ENCODE measurements at regions not wholly inside any gene's neighbourhood (a gene's known extent, or its start where the extent isn't known, plus 50 kb on each side); places are given as distances from the start of the nearest gene placed in this dataset.
"Not testable (repeated sequence)": the region's sequence is repeated elsewhere in the genome, so short reads cannot be mapped to it uniquely, and the experiment has no call there.

GRCh38 chr6:133099573-133099972, 141.6 kb upstream of the EYA4 start:
- no peaks in the 10 kb centered on the region for H3K36me3 ChIP-seq

GRCh38 chr6:133100865-133101264, 140.3 kb upstream of the EYA4 start:
- H3K4me1 ChIP-seq (replicated peaks), result no peaks in the 10 kb centered on the region
- no peak overlapping the region for H3K4me3 ChIP-seq
- no peaks in the 10 kb centered on the region for H3K9me3 ChIP-seq (replicated peaks)
- no peak for DNase-seq (ENCODE audit: low read depth in 1 of 2, low spot score in 2 of 2)
- no peak overlapping the region for H3K27ac ChIP-seq
- no peaks in the 10 kb centered on the region for H3K27me3 ChIP-seq (replicated peaks)
- no peaks in the 10 kb centered on the region for H3K36me3 ChIP-seq

More at GRCh38 chr6:133099573-133099972, 141.6 kb upstream of the EYA4 start:
- Histone ChIP-seq H3K27me3 (replicated peaks) (no peaks in the 10 kb centered on the region), H3K4me3 (no peak overlapping the region), H3K4me1 (replicated peaks) (no peaks in the 10 kb centered on the region), H3K9me3 (replicated peaks) (no peaks in the 10 kb centered on the region), H3K27ac (no peak overlapping the region)
- DNase-seq (ENCODE audit: low read depth in 1 of 2, low spot score in 2 of 2), result no peak

- Histone ChIP-seq H3K4me3 (no peak overlapping the region), H3K4me1 (replicated peaks) (no peaks in the 10 kb centered on the region), H3K36me3 (no peaks in the 10 kb centered on the region), H3K27ac (no peak overlapping the region), H3K9me3 (replicated peaks) (no peaks in the 10 kb centered on the region), H3K27me3 (replicated peaks) (no peaks in the 10 kb centered on the region)
- no peak for DNase-seq (ENCODE audit: low read depth in 1 of 2, low spot score in 2 of 2)
Measured at GRCh38 chr6:133101790-133102189, 139.4 kb upstream of the EYA4 start.

GRCh38 chr6:133106934-133107333, 134.2 kb upstream of the EYA4 start:
- Histone ChIP-seq H3K4me3 (no peak overlapping the region), H3K9me3 (replicated peaks) (no peaks in the 10 kb centered on the region), H3K4me1 (replicated peaks) (no peaks in the 10 kb centered on the region), H3K36me3 (no peaks in the 10 kb centered on the region), H3K27ac (no peak overlapping the region), H3K27me3 (replicated peaks) (no peaks in the 10 kb centered on the region)
- DNase-seq (ENCODE audit: low read depth in 1 of 2, low spot score in 2 of 2), result no peak

- Histone ChIP-seq H3K36me3 (no peaks in the 10 kb centered on the region), H3K4me1 (replicated peaks) (no peaks in the 10 kb centered on the region), H3K27me3 (replicated peaks) (no peaks in the 10 kb centered on the region), H3K9me3 (replicated peaks) (no peaks in the 10 kb centered on the region), H3K4me3 (no peak overlapping the region), H3K27ac (no peak overlapping the region)
- no peak for DNase-seq (ENCODE audit: low read depth in 1 of 2, low spot score in 2 of 2)
Measured at GRCh38 chr6:133108419-133108818, 132.7 kb upstream of the EYA4 start.

- H3K36me3 ChIP-seq, result no peaks in the 10 kb centered on the region
- DNase-seq (ENCODE audit: low read depth in 1 of 2, low spot score in 2 of 2), result no peak
- H3K27ac ChIP-seq, result no peak overlapping the region
- H3K9me3 ChIP-seq (replicated peaks), result no peaks in the 10 kb centered on the region
- no peaks in the 10 kb centered on the region for H3K27me3 ChIP-seq (replicated peaks)
- H3K4me1 ChIP-seq (replicated peaks), result no peaks in the 10 kb centered on the region
- no peak overlapping the region for H3K4me3 ChIP-seq
Measured at GRCh38 chr6:133114973-133115372, 126.2 kb upstream of the EYA4 start.

GRCh38 chr6:133115946-133116345, 125.2 kb upstream of the EYA4 start:
- no peak for DNase-seq (ENCODE audit: low read depth in 1 of 2, low spot score in 2 of 2)
- no peaks in the 10 kb centered on the region for H3K4me1 ChIP-seq (replicated peaks)
- H3K9me3 ChIP-seq (replicated peaks), result no peaks in the 10 kb centered on the region
- H3K27me3 ChIP-seq (replicated peaks), result no peaks in the 10 kb centered on the region
- H3K27ac ChIP-seq, result no peak overlapping the region
- no peak overlapping the region for H3K4me3 ChIP-seq
- H3K36me3 ChIP-seq, result no peaks in the 10 kb centered on the region

GRCh38 chr6:133128191-133128590, 113.0 kb upstream of the EYA4 start:
- Histone ChIP-seq H3K4me3 (no peak overlapping the region), H3K36me3 (no peaks in the 10 kb centered on the region), H3K27me3 (replicated peaks) (no peaks in the 10 kb centered on the region), H3K27ac (no peak overlapping the region), H3K9me3 (replicated peaks) (no peaks in the 10 kb centered on the region), H3K4me1 (replicated peaks) (no peaks in the 10 kb centered on the region)
- DNase-seq (ENCODE audit: low read depth in 1 of 2, low spot score in 2 of 2), result no peak

DNA sequence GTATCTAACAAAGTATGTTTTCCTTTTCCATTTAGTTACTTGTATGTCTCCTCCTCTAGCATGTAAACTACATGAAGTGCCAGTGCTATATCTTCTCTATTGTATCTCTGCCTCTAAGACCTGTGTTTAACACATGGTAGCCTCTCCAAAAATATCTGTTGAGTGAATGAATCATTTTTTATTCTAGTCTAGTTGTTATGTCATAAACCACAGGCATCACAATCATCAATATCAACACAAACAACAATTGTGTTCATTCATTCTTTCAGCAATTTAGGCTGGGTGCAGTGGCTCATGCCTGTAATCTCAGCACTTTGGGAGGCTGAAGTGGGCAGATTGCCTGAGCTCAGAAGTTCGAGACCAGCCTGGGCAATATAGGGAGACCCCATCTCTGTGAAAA, 111.6 kb upstream of the EYA4 start:
- Histone ChIP-seq H3K27me3 (replicated peaks) (peaks cover 2% of the 10 kb centered on the region; the same call in 1 of the 2 replicates), H3K4me1 (replicated peaks) (no peaks in the 10 kb centered on the region), H3K4me3 (no peak overlapping the region), H3K9me3 (replicated peaks) (no peaks in the 10 kb centered on the region), H3K27ac (no peak overlapping the region), H3K36me3 (no peaks in the 10 kb centered on the region)
- no peak for DNase-seq (ENCODE audit: low read depth in 1 of 2, low spot score in 2 of 2)

GRCh38 chr6:133130863-133131262, 110.3 kb upstream of the EYA4 start:
- Histone ChIP-seq H3K27me3 (replicated peaks) (peaks cover 2% of the 10 kb centered on the region; the same call in 1 of the 2 replicates), H3K9me3 (replicated peaks) (no peaks in the 10 kb centered on the region), H3K27ac (no peak overlapping the region), H3K4me3 (no peak overlapping the region), H3K4me1 (replicated peaks) (no peaks in the 10 kb centered on the region), H3K36me3 (no peaks in the 10 kb centered on the region)
- DNase-seq (ENCODE audit: low read depth in 1 of 2, low spot score in 2 of 2), result no peak

DNA sequence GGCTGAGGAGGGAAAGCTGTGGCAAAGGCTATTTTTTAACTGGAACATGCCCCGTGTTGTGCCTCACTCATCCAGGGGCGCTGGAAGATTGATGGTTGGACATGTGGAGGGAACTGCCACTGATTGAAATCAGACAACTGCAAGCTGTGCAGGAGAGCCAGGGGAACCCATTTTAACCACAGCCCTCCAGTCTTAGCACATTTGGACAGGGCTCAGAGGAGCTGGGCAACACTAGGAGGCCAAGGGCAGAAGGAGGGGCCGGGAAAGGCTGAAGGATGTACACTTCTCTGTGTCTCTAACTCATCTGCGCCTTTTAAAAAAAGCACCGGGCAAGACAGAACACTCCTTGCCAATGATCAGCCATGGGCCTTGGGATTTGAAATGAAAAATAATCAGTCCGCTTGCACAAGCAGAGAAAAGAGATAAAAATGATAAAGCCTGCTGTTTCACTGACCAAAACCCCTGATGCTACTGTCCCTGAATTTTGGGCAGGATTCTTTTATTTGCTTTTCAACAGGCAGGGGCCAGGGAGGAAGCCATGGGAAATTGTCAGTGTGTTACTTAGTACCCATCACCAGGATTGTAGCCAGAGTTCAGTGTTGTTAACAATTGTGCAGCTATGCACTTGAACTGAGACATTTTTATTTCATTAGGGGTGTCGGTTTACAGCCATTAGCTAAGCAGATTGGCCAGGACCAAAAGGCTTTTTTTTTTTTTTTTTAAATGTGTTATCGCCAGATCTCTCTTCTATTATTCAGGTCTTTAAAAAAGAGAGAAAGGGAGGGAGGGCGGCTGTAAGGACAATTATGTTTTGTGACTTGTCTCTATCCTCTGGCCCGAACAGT, 109.3 kb upstream of the EYA4 start:
- H3K4me1 ChIP-seq (replicated peaks), result no peaks in the 10 kb centered on the region
- peaks cover 2% of the 10 kb centered on the region; the same call in 1 of the 2 replicates for H3K27me3 ChIP-seq (replicated peaks)
- H3K27ac ChIP-seq, result no peak overlapping the region
- H3K9me3 ChIP-seq (replicated peaks), result no peaks in the 10 kb centered on the region
- no peaks in the 10 kb centered on the region for H3K36me3 ChIP-seq
- no peak for DNase-seq (ENCODE audit: low read depth in 1 of 2, low spot score in 2 of 2)
- no peak overlapping the region for H3K4me3 ChIP-seq

DNA sequence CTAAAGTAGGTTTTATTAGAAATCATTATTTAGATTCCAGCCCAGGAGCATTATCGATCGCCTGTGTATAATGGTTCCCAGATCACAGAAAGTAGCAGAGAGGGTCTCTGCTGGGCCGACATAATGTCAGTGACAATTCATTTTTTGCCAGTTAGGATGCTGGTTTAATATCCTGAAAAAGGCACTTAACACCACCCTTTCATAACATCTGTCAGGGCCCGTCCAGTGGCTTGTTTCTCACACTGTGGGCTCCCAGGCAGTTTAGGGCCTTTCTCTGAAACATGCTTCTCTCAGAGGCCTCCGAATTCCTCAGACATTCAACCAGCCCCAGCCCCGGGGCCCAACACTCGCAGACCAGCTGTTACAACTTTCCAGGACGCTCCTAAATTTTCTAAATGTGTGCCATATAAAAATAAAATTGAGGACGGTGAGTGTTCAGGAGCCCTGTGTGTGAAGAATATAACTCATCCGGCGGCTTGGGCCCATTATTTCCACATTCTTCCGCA, 108.6 kb upstream of the EYA4 start:
- H3K4me1 ChIP-seq (replicated peaks), result no peaks in the 10 kb centered on the region
- H3K27ac ChIP-seq, result no peak overlapping the region
- no peaks in the 10 kb centered on the region for H3K9me3 ChIP-seq (replicated peaks)
- peaks cover 2% of the 10 kb centered on the region; the same call in 1 of the 2 replicates for H3K27me3 ChIP-seq (replicated peaks)
- H3K36me3 ChIP-seq, result no peaks in the 10 kb centered on the region
- no peak for DNase-seq (ENCODE audit: low read depth in 1 of 2, low spot score in 2 of 2)
- H3K4me3 ChIP-seq, result no peak overlapping the region

DNA sequence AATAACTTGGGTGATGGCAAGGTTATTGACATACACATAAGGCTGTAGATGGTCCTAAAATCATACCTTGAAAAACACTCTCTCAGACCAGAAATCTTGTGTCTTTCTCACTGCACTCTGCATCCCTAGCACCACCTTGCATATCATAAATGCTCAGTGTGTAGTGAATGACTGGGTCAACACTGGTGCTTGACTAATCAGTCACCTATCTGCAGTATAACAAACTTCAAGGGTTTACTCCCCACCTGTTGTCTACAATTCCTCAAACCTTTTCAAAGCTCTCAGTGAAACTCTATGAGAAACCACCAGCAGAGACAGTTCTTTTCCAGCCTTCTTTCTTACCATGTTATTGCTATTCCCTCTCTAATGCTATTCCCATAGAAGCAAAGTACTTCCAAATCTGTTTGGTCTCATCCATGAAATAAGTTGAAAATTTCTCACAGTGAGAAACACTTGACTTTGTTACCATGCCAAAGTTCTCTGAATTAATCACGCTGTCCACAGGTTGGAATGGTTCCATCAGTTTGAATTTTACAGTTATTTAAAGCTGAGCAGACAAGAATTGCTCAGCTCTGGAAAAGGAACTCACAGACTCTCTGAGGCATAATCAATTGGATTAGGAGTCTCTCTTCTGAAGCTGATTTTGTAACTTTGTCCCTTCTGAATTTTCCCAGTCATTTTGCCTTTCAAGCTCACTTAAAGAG, 104.8 kb upstream of the EYA4 start:
- Histone ChIP-seq H3K9me3 (replicated peaks) (no peaks in the 10 kb centered on the region), H3K27ac (no peak overlapping the region), H3K36me3 (no peaks in the 10 kb centered on the region), H3K4me3 (no peak overlapping the region), H3K27me3 (replicated peaks) (peaks cover 2% of the 10 kb centered on the region; the same call in 1 of the 2 replicates), H3K4me1 (replicated peaks) (no peaks in the 10 kb centered on the region)
- DNase-seq (ENCODE audit: low read depth in 1 of 2, low spot score in 2 of 2), result no peak

- H3K4me3 ChIP-seq; H3K27ac ChIP-seq; H3K4me1 ChIP-seq (replicated peaks); H3K36me3 ChIP-seq; H3K9me3 ChIP-seq (replicated peaks); H3K27me3 ChIP-seq (replicated peaks); DNase-seq (ENCODE audit: low read depth in 1 of 2, low spot score in 2 of 2): not testable (repeated sequence)
Measured at GRCh38 chr6:133147470-133148184, 93.5 kb upstream of the EYA4 start.

All from SJSA1 (cell line).